ENCODE measurements at regions not wholly inside any gene's neighbourhood (a gene's known extent, or its start where the extent isn't known, plus 50 kb on each side); places are given as distances from the start of the nearest gene placed in this dataset.
"Not testable (repeated sequence)": the region's sequence is repeated elsewhere in the genome, so short reads cannot be mapped to it uniquely, and the experiment has no call there.

DNA sequence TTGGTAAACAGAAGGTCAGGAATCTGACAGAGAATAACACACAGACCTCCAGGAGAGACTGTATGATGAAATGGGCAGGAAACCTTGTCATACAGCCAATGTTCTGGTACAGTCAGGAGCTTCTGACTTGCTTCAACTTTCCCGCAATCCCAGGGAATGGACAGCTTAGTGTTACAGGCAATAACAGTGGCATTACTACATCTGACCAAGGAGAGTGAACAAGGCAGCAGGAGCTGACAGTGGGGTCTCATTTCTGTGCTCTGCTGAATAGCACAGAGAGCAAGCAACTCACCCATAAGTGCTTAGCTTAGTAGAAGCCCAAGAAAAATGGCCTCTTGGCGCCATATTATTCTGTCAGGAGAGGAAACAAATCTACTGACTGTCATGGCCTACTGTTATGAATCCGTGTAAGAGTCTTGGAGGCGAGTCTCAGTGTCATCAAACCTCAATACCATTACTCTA lies 186.2 kb upstream of the MTPN start:
- no peak for DNase-seq

GRCh38 chr7:136150311-136150710 lies 173.2 kb upstream of the MTPN start:
- no peak for DNase-seq

DNA sequence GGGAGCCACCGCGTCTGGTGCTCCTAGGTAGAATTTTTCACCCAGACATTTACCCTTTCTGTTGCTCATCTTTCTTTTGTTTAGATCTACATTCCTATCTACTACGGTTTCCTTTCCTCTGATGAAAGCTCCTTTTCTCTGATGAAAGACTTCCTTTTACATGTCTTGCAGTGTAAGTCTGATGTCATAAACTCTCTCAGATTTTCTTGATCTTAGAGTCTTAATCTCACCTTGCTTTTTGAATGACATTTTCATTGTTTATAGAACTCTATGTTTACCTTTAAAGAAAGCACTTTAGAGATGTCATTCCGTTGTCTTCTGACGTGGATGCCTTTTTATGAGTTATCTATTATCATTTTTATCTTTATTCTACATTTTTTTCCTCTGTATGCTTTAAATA lies 171.8 kb upstream of the MTPN start:
- DNase-seq = no peak

DNA sequence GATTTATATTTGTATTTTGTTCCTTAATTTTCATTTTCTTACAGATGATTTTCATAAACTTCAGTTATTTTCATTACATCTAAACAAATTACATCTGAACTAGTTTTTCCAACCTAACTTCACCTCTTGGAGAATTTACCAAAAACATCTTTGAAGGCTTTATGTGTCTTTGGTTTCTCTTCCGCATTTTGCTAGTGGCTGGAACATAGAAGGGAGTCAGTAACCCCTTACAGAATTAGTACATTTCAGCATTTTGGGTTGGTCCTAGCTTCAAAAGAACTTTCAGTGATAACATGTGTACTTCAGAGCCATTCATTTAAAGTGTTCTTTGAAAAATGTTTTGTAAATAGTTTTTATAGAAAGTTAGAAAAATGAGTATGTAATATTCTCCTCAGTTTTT lies 169.8 kb upstream of the MTPN start:
- no peak for DNase-seq

DNA sequence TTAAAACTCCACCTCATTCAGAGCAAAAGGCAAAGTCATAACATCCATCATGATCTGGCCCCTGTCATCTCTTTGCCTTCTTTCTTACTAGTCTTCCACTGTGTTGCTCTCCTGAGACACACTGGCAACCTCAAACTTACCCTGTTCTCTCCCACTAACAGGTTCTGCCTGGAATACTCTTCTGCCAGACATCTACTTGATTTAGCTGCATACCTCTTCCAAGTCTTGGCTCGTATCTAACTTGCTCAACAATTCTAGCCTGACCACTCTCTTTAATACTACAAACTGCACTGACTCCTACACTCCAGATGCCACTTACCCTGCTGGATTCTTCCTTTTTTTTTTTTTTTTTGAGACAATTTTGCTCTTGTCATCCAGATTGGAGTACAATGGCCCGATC lies 167.0 kb upstream of the MTPN start:
- no peak for DNase-seq

GRCh38 chr7:136143271-136143670 lies 166.1 kb upstream of the MTPN start:
- DNase-seq = no peak

- DNase-seq = no peak
Observed at GRCh38 chr7:136142583-136142982, 165.4 kb upstream of the MTPN start.

GRCh38 chr7:136140469-136140868 lies 163.3 kb upstream of the MTPN start:
- DNase-seq = no peak

- no peak for DNase-seq
Observed at GRCh38 chr7:136139417-136139816, 162.3 kb upstream of the MTPN start.

DNA sequence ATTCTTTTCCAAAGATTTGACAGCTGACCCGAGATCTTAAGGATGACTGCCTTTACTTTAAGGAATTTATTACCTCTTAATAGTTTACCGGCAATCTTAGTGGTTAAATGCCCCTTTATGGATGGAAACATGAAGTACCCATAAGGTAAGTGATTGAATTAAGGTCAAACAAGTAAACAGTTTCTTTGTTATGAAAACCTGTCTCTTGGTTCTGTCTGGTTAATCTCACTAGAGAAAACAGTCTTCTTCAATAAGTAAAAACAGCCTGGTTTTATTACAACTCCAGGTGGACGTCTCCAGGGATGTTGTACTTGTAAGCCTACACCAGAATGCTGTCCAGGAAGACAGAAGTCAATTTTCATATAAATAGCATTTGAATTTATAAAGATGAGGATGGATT lies 161.8 kb upstream of the MTPN start:
- DNase-seq = no peak

- DNase-seq = no peak
Observed at GRCh38 chr7:136136906-136137454, 159.8 kb upstream of the MTPN start.

DNA sequence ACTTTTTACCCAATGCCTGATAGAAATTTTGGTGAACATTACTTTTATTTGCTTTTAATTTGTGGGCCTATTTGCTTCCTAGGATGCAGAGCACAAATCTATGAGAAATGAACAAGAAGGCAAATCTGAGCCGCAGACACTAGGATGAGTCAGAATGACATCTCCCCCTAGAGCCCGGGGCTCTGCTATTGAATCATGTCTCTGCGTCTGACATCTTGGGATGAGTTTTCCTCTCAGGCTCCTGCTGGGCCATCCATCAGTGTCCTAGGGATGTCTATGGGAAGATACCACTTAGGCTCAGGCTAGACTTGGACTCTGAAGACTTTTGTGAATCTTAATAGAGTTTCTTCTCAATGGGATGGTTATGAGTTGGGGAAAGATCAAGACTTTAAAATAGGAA lies 157.3 kb upstream of the MTPN start:
- no peak for DNase-seq

GRCh38 chr7:136133551-136133950 lies 156.4 kb upstream of the MTPN start:
- no peak for DNase-seq

GRCh38 chr7:136131304-136131630 lies 154.1 kb upstream of the MTPN start:
- DNase-seq = no peak

GRCh38 chr7:136130511-136131303 lies 153.5 kb upstream of the MTPN start:
- DNase-seq = no peak

- DNase-seq = no peak
Observed at GRCh38 chr7:136128050-136128449, 150.9 kb upstream of the MTPN start.

- DNase-seq = no peak
Observed at GRCh38 chr7:136123352-136123751, 146.2 kb upstream of the MTPN start.

DNA sequence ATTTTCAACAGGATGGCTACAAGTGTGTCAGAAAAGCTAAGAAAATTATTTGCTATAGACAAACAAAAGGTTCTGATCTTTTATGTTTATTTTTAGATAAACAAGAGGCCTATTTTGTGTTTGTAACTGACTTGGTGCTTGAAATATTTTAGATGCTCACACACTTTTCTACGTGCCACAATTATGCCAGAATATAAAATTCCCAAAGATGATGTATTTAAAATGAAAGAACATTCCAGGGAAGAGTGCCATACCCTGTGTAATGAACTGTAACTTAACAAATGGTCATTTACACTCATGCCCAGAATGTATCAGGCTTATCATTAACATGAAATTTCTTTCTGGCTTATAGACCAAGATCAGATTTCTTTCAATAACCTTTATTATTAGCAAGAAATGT lies 144.9 kb upstream of the MTPN start:
- no peak for DNase-seq

DNA sequence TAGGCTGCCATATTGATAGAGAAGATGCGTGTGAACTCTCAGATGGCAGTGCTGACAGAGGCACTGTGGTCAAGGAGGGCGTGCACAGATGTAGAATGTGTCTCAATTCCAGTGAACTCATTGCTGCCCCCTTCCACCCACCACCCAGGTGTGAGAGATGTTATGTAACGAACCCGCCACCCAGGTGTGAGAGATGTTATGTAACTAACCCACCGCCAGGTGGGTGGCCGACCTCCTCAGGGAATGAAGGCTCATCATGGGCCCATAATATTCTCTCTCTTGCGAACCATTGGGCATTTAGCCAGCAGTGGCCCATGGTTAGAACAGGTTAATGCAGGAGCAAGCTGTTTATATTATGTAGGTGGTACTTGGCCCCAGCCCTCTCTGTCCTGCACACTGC lies 140.4 kb upstream of the MTPN start:
- no peak for DNase-seq

GRCh38 chr7:136116186-136116585 lies 139.0 kb upstream of the MTPN start:
- no peak for DNase-seq

GRCh38 chr7:136114966-136115762 lies 138.0 kb upstream of the MTPN start:
- DNase-seq = no peak

- DNase-seq = not testable (repeated sequence)
Observed at GRCh38 chr7:136114467-136114866, 137.3 kb upstream of the MTPN start.

- not testable (repeated sequence) for DNase-seq
Observed at GRCh38 chr7:136109037-136109436, 131.9 kb upstream of the MTPN start.

DNA sequence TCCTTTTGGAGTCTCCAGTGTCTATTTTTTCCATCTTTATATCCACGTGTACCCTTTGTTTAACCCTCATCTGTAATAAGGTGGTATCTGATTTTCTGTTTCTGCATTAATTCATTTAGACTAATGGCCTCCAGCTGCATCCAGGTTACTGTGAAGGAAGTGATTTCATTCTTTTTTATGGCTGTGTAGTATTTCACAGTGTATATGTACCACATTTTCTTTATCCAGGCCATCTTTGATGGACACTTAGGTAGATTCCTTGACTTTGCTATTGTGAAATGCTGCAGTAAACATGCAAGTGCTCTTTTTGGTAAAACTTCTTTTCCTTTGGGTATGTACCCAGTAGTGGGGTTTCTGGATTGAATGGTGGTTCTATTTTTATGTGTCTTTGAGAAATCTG lies 128.0 kb upstream of the MTPN start:
- DNase-seq = no peak

Measured in NCI-H446 treated with DMSO at 0.1 percent for 48 hours (cell line).